Loucy (cell line): ENCODE measurements at regions not wholly inside any gene's neighbourhood (a gene's known extent, or its start where the extent isn't known, plus 50 kb on each side); places are given as distances from the start of the nearest gene placed in this dataset.

Experiments used
- CTCF ChIP-seq: fragments of 200-600 bp; sonication (generic); conservative IDR thresholded peaks from 2 replicates; pipeline ENCODE4 v1.5.1; 2014; ENCODE audit warnings: mild to moderate bottlenecking, antibody characterized with exemption, low read length
- EZH2phosphoT487 ChIP-seq: fragments of 200-600 bp; IDR thresholded peaks from 2 replicates; pipeline ENCODE4 v1.6.1; 2018; ENCODE audit warnings: antibody characterized with exemption, mild to moderate bottlenecking, moderate library complexity, borderline replicate concordance

GRCh38 chr11:33605703-33606102 lies 94.9 kb downstream of the C11orf91 start:
- TF ChIP-seq CTCF (no peak), EZH2phosphoT487 (no peak)
